ENCODE measurements at regions not wholly inside any gene's neighbourhood (a gene's known extent, or its start where the extent isn't known, plus 50 kb on each side); places are given as distances from the start of the nearest gene placed in this dataset.

- no peaks in the 10 kb centered on the region for H3K36me3 ChIP-seq (ENCODE audit: insufficient read depth, low read length)
- H3K4me3 ChIP-seq (ENCODE audit: low read depth, low read length) = no peak overlapping the region
- no peak overlapping the region for H2AFZ ChIP-seq (ENCODE audit: low read length, unreplicated experiment)
- H3K27me3 ChIP-seq (ENCODE audit: insufficient read depth, low read length) = no peaks in the 10 kb centered on the region
- H3K27ac ChIP-seq (ENCODE audit: low read depth, low read length) = no peak overlapping the region
- no peaks in the 10 kb centered on the region for H3K79me2 ChIP-seq (ENCODE audit: control insufficient read depth, insufficient read depth, low read length, unreplicated experiment)
- H3K4me1 ChIP-seq (ENCODE audit: control insufficient read depth, insufficient read depth, low read length, unreplicated experiment) = no peaks in the 10 kb centered on the region
These were observed 918.8 kb upstream of the CHORDC1 start for GRCh38 chr11:91141655-91142054.

GRCh38 chr11:91136631-91137030 is 913.8 kb upstream of the CHORDC1 start:
- H3K79me2 ChIP-seq (ENCODE audit: control insufficient read depth, insufficient read depth, low read length, unreplicated experiment) = no peaks in the 10 kb centered on the region
- no peaks in the 10 kb centered on the region for H3K4me1 ChIP-seq (ENCODE audit: control insufficient read depth, insufficient read depth, low read length, unreplicated experiment)
- no peaks in the 10 kb centered on the region for H3K36me3 ChIP-seq (ENCODE audit: insufficient read depth, low read length)
- H3K27ac ChIP-seq (ENCODE audit: low read depth, low read length) = no peak overlapping the region
- H3K27me3 ChIP-seq (ENCODE audit: insufficient read depth, low read length) = no peaks in the 10 kb centered on the region
- H3K4me3 ChIP-seq (ENCODE audit: low read depth, low read length) = no peak overlapping the region
- H2AFZ ChIP-seq (ENCODE audit: low read length, unreplicated experiment) = no peak overlapping the region

- no peak overlapping the region for H2AFZ ChIP-seq (ENCODE audit: low read length, unreplicated experiment)
- H3K4me1 ChIP-seq (ENCODE audit: control insufficient read depth, insufficient read depth, low read length, unreplicated experiment) = no peaks in the 10 kb centered on the region
- H3K79me2 ChIP-seq (ENCODE audit: control insufficient read depth, insufficient read depth, low read length, unreplicated experiment) = no peaks in the 10 kb centered on the region
- H3K27ac ChIP-seq (ENCODE audit: low read depth, low read length) = no peak overlapping the region
- no peak overlapping the region for H3K4me3 ChIP-seq (ENCODE audit: low read depth, low read length)
- H3K27me3 ChIP-seq (ENCODE audit: insufficient read depth, low read length) = no peaks in the 10 kb centered on the region
- no peaks in the 10 kb centered on the region for H3K36me3 ChIP-seq (ENCODE audit: insufficient read depth, low read length)
These were observed 910.5 kb upstream of the CHORDC1 start for GRCh38 chr11:91133361-91133760.

GRCh38 chr11:91129596-91129995 is 906.7 kb upstream of the CHORDC1 start:
- H3K36me3 ChIP-seq (ENCODE audit: insufficient read depth, low read length) = no peaks in the 10 kb centered on the region
- no peaks in the 10 kb centered on the region for H3K4me1 ChIP-seq (ENCODE audit: control insufficient read depth, insufficient read depth, low read length, unreplicated experiment)
- no peak overlapping the region for H2AFZ ChIP-seq (ENCODE audit: low read length, unreplicated experiment)
- no peak overlapping the region for H3K4me3 ChIP-seq (ENCODE audit: low read depth, low read length)
- no peaks in the 10 kb centered on the region for H3K27me3 ChIP-seq (ENCODE audit: insufficient read depth, low read length)
- H3K79me2 ChIP-seq (ENCODE audit: control insufficient read depth, insufficient read depth, low read length, unreplicated experiment) = no peaks in the 10 kb centered on the region
- H3K27ac ChIP-seq (ENCODE audit: low read depth, low read length) = no peak overlapping the region

GRCh38 chr11:91124363-91124762 is 901.5 kb upstream of the CHORDC1 start:
- Histone ChIP-seq H3K79me2 (ENCODE audit: control insufficient read depth, insufficient read depth, low read length, unreplicated experiment) (no peaks in the 10 kb centered on the region), H3K27me3 (ENCODE audit: insufficient read depth, low read length) (no peaks in the 10 kb centered on the region), H3K27ac (ENCODE audit: low read depth, low read length) (no peak overlapping the region), H3K4me1 (ENCODE audit: control insufficient read depth, insufficient read depth, low read length, unreplicated experiment) (no peaks in the 10 kb centered on the region), H2AFZ (ENCODE audit: low read length, unreplicated experiment) (no peak overlapping the region), H3K36me3 (ENCODE audit: insufficient read depth, low read length) (no peaks in the 10 kb centered on the region), H3K4me3 (ENCODE audit: low read depth, low read length) (no peak overlapping the region)

GRCh38 chr11:91115116-91115515 is 892.3 kb upstream of the CHORDC1 start:
- no peak overlapping the region for H3K4me3 ChIP-seq (ENCODE audit: low read depth, low read length)
- no peak overlapping the region for H2AFZ ChIP-seq (ENCODE audit: low read length, unreplicated experiment)
- no peaks in the 10 kb centered on the region for H3K79me2 ChIP-seq (ENCODE audit: control insufficient read depth, insufficient read depth, low read length, unreplicated experiment)
- H3K27ac ChIP-seq (ENCODE audit: low read depth, low read length) = no peak overlapping the region
- no peaks in the 10 kb centered on the region for H3K27me3 ChIP-seq (ENCODE audit: insufficient read depth, low read length)
- H3K36me3 ChIP-seq (ENCODE audit: insufficient read depth, low read length) = no peaks in the 10 kb centered on the region
- H3K4me1 ChIP-seq (ENCODE audit: control insufficient read depth, insufficient read depth, low read length, unreplicated experiment) = no peaks in the 10 kb centered on the region

- Histone ChIP-seq H3K4me3 (ENCODE audit: low read depth, low read length) (no peak overlapping the region), H2AFZ (ENCODE audit: low read length, unreplicated experiment) (no peak overlapping the region), H3K27ac (ENCODE audit: low read depth, low read length) (no peak overlapping the region), H3K4me1 (ENCODE audit: control insufficient read depth, insufficient read depth, low read length, unreplicated experiment) (peaks cover 7% of the 10 kb centered on the region), H3K36me3 (ENCODE audit: insufficient read depth, low read length) (no peaks in the 10 kb centered on the region), H3K27me3 (ENCODE audit: insufficient read depth, low read length) (no peaks in the 10 kb centered on the region), H3K79me2 (ENCODE audit: control insufficient read depth, insufficient read depth, low read length, unreplicated experiment) (no peaks in the 10 kb centered on the region)
These were observed 881.4 kb upstream of the CHORDC1 start for GRCh38 chr11:91104237-91104636.

GRCh38 chr11:91100427-91100826 is 877.6 kb upstream of the CHORDC1 start:
- Histone ChIP-seq H3K4me3 (ENCODE audit: low read depth, low read length) (no peak overlapping the region), H3K4me1 (ENCODE audit: control insufficient read depth, insufficient read depth, low read length, unreplicated experiment) (peaks cover 7% of the 10 kb centered on the region), H3K79me2 (ENCODE audit: control insufficient read depth, insufficient read depth, low read length, unreplicated experiment) (no peaks in the 10 kb centered on the region)

GRCh38 chr11:91097083-91097482 is 874.2 kb upstream of the CHORDC1 start:
- Histone ChIP-seq H3K4me3 (ENCODE audit: low read depth, low read length) (no peak overlapping the region), H3K36me3 (ENCODE audit: insufficient read depth, low read length) (no peaks in the 10 kb centered on the region), H3K27me3 (ENCODE audit: insufficient read depth, low read length) (no peaks in the 10 kb centered on the region), H3K79me2 (ENCODE audit: control insufficient read depth, insufficient read depth, low read length, unreplicated experiment) (no peaks in the 10 kb centered on the region), H3K4me1 (ENCODE audit: control insufficient read depth, insufficient read depth, low read length, unreplicated experiment) (no peaks in the 10 kb centered on the region), H2AFZ (ENCODE audit: low read length, unreplicated experiment) (no peak overlapping the region), H3K27ac (ENCODE audit: low read depth, low read length) (no peak overlapping the region)

More at GRCh38 chr11:91100427-91100826, 877.6 kb upstream of the CHORDC1 start:
- no peak overlapping the region for H3K27ac ChIP-seq (ENCODE audit: low read depth, low read length)
- H3K27me3 ChIP-seq (ENCODE audit: insufficient read depth, low read length) = no peaks in the 10 kb centered on the region
- no peak overlapping the region for H2AFZ ChIP-seq (ENCODE audit: low read length, unreplicated experiment)
- H3K36me3 ChIP-seq (ENCODE audit: insufficient read depth, low read length) = no peaks in the 10 kb centered on the region

- H3K27me3 ChIP-seq (ENCODE audit: insufficient read depth, low read length) = no peaks in the 10 kb centered on the region
- no peaks in the 10 kb centered on the region for H3K79me2 ChIP-seq (ENCODE audit: control insufficient read depth, insufficient read depth, low read length, unreplicated experiment)
- no peak overlapping the region for H2AFZ ChIP-seq (ENCODE audit: low read length, unreplicated experiment)
- no peaks in the 10 kb centered on the region for H3K4me1 ChIP-seq (ENCODE audit: control insufficient read depth, insufficient read depth, low read length, unreplicated experiment)
- no peak overlapping the region for H3K4me3 ChIP-seq (ENCODE audit: low read depth, low read length)
- no peaks in the 10 kb centered on the region for H3K36me3 ChIP-seq (ENCODE audit: insufficient read depth, low read length)
- H3K27ac ChIP-seq (ENCODE audit: low read depth, low read length) = no peak overlapping the region
These were observed 870.3 kb upstream of the CHORDC1 start for GRCh38 chr11:91093141-91093540.

GRCh38 chr11:91091563-91091962 is 868.7 kb upstream of the CHORDC1 start:
- H3K36me3 ChIP-seq (ENCODE audit: insufficient read depth, low read length) = no peaks in the 10 kb centered on the region

More at GRCh38 chr11:91091563-91091962, 868.7 kb upstream of the CHORDC1 start:
- no peak overlapping the region for H3K27ac ChIP-seq (ENCODE audit: low read depth, low read length)
- H3K4me1 ChIP-seq (ENCODE audit: control insufficient read depth, insufficient read depth, low read length, unreplicated experiment) = no peaks in the 10 kb centered on the region
- H3K4me3 ChIP-seq (ENCODE audit: low read depth, low read length) = no peak overlapping the region
- H3K27me3 ChIP-seq (ENCODE audit: insufficient read depth, low read length) = no peaks in the 10 kb centered on the region
- H3K79me2 ChIP-seq (ENCODE audit: control insufficient read depth, insufficient read depth, low read length, unreplicated experiment) = no peaks in the 10 kb centered on the region
- no peak overlapping the region for H2AFZ ChIP-seq (ENCODE audit: low read length, unreplicated experiment)

Measured in ACC112 (cell line).